ENCODE measurements at regions not wholly inside any gene's neighbourhood (a gene's known extent, or its start where the extent isn't known, plus 50 kb on each side); places are given as distances from the start of the nearest gene placed in this dataset.
"Not testable (repeated sequence)": the region's sequence is repeated elsewhere in the genome, so short reads cannot be mapped to it uniquely, and the experiment has no call there.

DNA sequence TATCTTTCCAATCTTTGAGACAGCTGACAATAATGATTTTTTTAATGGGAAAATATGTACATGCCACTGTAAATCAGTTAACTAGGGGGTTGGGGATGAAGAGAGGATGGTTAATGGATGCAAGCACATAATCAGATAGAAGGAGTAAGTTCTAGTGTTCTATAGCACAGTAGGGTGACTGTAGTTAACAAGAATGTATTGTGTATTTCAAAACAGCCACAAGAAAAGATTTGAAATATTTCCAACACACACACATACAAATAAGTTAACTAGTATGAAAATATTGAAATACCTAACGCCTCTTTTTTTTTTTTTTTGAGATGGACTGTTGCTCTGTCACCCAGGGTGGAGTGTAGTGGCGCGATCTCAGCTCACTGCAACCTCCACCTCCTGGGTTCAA, 153.4 kb upstream of the SALL4 start:
- no peak for DNase-seq

DNA sequence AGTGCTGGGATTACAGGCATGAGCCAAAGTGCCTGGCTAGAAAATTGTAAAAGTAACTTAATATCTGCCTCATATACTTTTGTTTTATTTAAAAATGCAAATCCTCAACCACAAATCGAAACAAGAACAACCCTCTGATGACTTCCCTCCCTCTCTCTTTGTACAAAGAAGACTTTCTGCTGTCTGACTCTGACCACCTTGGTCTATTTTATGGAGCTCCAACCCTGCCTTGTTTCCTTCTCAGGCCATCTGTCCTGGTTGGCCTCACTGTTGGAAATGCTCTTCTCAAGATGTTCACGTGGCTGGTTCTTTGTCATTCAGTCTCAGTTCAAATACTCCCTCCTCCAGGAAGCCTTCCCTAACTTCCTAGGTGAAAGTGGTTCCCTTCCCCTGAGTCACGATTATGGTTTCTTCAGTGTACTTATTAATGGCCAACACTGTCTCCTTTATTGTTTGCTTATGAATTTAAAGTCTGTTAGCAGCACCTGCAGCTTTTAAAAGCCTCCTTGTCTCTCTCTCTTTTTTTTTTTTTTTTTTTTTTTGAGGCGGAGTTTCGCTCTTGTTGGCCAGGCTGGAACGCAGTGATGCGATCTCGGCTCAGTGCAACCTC, 151.5 kb upstream of the SALL4 start:
- DNase-seq, result no peak

DNA sequence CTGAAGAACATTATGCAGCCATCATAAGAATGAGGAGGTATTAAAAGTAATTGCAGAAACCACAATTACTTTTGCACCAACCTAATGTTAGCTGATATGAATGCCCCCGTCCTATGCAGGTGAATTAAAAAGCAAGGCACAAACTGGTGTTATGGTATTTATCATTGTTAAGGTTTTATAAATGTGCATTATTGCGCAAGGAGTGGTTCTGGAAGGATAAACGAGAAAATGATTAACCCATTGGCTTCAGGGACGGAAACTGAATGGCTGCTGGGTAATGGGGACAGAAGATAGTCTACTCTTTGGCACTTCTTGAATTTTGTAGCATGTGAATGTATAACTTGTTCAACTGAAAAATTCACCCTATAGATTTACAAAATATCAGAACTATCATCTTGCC, 148.6 kb upstream of the SALL4 start:
- no peak for DNase-seq

DNA sequence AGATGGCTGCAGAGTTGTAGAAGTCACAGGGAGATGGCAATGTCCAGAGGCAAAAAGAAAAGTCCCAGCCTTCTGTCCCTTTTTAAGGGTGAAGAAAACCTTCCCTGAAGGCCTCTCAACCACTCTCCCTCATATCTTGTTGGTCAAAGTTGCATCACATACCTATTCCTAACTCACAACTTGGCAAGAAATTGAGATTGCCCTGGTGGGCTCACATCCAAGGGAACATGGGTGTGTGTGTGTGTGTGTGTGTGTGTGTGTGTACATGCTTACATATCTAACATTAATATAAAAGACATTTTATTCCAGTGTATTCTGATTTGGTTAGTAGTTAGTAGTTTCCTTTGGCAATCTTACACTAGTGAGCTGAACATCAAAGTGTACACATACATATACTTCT, 144.3 kb upstream of the SALL4 start:
- DNase-seq, result no peak

DNA sequence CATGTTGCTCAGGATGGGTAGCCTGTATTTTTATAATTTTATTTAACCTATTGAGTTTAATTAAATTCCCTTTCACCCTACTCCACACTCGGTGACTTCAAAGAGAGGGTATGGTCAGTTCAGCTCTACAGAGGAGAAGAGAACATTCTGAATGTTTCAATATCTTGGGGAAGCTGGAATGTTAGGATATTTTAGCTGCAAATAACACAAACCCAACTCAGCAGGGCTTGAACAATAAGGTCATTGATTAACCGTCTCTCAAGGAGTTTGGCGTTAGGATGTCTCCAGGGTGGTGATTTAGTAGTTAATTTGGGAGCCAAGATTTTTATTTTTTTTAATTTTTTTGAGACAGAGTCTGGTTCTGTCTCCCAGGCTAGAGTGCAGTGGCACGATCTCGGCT, 143.6 kb upstream of the SALL4 start:
- DNase-seq, result no peak

DNA sequence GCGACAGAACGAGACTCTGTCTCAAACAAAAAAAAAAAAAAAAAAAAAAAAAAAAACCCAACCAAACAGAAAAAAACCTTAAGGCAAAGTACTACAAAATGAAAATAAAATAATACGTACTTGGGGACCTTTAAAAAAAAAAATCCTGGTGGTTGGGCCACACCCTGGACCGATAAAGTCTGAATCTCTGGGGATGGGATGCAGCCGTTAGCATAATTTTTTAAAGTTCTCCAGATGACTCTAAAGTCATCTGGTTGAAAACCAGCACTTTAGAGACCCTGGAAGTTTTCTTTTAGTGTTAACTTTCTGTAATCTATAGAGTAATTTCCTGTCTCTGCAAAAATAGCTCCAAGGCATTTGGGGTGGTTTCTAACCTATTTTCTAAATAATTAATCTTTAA, 142.9 kb upstream of the SALL4 start:
- DNase-seq, result no peak

DNA sequence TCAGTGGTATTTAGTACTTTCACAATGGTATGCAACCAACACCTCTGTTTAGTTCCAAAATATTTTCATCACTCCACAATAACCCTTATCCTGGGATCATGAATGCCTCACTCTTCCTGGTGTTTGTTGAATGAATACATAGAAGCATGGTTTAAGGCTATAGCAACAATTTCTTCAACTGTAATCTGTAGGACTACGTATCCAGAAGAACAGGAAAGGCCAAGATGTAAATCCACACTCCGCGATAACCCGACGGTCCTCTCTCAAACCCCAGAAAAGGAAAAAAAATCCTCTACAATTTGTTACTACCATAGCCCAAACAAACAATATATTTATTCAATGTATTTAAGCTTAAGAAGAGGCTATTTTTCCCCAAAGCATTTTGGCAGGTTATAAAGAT, 141.4 kb upstream of the SALL4 start:
- no peak for DNase-seq

DNA sequence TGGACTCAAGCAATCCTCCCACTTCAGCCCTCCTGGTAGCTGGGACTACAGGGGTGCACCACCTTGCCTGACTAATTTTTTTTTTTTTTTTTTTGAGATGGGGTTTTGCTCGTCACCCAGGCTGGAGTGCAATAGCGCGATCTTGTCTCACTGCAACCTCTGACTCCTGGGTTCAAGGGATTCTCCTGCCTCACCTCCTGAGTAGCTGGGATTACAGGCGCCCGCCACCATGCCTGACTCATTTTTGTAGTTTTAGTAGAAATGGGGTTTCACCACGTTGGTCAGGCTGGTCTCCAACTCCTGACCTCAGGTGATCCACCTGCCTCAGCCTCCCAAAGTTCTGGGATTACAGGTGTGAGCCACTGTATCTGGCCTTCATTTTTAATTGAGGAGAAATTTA, 141.0 kb upstream of the SALL4 start:
- not testable (repeated sequence) for DNase-seq

DNA sequence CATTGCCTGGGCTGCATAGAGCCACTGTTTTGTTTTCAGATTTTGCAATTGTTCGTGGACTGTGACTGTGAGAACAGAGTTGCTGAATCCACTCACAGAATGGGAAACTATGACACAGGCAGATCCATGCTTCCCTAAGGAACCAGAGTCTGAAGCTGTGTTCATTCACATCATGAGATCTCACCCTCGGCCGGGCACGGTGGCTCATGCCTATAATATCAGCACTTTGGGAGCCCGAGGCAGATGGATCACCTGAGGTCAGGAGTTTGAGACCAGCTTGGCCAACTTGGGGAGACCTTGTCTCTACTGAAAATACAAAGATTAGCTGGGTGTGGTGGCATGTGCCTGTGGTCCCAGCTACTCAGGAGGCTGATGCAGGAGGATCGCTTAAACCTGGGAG, 139.2 kb upstream of the SALL4 start:
- no peak for DNase-seq

DNA sequence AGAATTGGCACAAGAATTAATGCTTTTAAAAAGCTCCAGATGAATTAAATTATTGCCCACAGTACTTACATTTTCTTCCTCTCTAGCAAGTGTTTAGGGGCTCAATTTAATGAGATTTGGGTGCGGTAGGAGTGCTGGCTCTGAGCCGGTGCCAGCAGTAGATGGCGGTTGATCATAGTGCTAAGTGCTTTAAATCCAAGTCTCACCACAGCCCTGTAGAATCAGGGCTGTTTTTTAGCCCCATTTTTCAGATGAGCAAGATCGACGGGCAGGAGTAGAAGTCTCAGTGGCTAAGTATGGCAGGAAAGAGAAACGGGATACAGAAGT, 136.9 kb upstream of the SALL4 start:
- DNase-seq, result no peak

DNA sequence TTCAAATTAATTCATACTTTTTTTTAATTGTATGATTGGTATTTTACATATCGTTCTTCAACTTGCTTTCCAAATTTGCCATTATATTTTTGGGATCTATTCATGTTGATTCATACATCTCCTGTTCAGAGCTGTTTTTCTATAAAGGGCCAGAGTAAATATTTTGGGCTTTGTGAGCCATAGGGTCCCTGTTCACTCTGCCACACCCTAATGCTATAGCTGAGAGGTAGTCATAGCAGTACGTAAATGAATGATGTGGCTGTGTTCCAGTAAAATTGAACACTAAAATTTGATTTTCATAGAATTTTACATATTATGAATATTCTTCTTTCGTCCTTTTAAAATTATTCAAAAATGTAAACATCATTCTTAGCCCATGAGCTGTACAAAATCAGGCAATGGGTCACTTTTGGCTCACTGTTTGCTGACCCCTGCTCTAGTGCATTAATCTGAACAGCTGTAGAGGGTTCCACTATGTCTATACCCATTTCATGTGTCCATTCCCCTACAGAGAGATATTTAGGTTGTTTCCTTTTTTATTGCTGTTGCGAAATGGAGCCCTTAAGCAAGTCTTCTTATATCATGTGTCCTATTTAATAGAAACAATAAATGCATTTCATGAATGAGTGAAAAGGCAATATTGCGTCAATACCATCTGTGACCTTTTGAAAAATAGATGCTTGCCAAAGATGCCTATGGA, 136.4 kb upstream of the SALL4 start:
- no peak for DNase-seq

DNA sequence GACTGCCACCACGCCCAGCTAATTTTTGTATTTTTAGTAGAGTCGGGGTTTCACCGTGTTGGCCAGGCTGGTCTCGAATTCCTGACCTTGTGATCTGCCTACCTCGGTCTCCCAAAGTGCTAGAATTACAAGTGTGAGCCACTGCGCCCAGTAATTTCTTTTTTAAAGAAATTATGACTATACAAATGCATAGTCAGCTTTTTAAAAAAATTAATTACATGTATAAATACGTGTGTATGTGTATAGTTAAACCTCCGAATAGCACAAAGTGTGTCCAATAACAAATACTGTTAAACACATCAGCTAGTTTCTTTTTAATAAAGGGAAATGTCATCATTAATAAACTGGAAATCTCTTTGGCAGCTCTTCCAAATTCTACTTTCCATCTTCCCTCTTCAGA, 135.5 kb upstream of the SALL4 start:
- DNase-seq, result no peak

DNA sequence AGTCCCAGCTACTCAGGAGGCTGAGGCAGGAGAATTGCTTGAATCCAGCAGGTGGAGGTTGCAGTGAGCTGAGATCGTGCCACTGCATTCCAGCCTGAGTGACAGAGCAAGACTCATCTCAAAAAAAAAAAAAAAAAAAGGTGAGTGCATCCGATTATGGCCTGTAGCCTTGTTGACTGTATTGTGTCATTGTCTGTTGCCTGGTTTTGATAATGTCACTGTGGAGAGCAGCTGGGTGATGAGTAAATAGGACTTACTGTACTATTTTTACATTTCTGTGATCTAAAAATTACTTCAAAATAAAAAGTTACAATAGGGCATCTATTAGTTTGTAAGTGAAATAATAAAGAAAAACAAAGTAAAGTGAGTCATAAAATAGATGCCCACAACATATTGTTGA, 134.1 kb upstream of the SALL4 start:
- no peak for DNase-seq

DNA sequence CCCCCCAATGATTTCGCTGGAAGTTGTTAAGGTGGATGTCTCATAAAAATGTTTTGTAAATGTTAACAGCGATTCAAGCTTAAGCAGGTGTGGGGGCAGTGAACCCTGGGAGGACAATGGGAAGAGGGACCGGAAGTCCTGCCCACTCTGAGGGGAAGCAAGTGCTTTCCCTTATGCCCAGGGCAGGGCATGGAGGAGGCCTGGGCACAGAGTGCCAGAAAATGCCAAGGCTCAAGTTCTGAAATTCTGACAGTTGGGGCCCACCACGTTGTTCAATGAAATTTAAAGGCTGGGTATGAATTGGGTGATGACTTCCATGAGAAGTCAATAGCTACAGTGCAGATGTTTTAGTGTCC, 132.7 kb upstream of the SALL4 start:
- no peak for DNase-seq

DNA sequence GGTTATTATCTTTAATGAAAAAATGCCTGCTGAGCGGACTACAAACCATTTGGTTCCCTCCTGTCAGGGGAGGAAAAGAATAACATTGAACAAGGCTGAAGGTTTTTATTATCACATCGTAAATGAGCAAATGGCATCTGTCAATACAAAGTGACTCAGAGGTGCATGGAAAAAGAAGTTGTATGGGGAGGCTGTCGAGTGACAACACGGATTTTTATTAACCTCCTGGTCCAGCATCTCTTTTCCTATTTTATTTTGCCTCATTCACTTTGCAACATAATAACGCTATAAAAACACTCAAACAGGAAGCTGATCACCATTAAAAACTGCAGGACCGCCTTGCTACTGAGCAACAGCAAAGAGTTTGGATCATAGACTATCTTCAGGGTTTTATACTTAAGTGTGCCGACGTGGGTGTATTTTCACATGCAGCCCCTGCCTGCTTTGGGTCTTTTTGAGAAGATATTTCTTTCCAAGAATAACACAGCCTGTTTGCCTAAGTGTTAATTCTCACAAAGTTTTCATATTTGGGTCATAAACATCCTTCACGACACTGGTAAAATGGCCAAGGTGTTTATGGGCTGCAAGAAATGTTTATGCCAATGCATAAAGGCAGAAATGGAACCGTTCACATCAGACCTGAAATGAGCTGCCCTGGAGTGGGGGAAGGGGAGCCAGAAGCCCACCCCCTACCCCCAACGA, 132.1 kb upstream of the SALL4 start:
- no peak for DNase-seq

DNA sequence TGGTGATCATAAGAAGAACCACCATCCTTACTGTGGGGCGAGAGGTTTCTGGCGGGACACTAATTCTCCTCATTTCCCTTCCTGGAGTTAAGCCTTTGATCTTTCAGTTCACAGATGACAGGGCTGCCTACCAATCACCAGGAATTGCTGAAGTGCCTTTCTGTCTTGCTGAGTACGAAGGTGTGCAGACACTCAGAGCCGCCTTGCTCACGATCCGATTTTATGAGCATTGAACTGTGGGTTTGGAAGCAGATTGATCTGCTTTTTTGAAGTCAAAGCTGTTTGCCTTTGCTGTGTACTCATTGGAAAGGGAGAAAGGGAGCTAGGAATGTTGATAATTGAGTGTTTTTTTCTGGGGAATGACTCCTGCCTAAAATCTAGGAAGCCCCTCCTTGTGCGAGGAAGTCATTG, 129.1 kb upstream of the SALL4 start:
- DNase-seq, result no peak

DNA sequence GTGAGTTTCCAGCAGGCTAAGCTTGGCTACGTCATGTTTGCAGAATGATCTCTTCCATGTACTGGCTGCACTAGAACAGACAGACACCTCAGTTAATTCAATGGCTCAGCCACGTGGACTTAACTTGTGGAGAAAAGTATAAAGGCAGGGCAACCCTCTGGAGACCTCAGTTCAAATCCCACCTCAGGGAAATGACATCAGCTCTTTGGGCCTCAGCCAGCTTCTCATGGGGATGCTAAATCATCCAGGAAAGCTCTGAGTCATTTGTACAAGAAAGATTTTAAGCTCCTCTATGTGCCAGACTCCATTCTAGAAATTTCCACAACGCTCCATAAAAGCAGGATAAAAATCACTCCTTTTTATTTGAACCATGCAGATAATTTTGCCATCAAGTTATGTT, 128.5 kb upstream of the SALL4 start:
- no peak for DNase-seq

DNA sequence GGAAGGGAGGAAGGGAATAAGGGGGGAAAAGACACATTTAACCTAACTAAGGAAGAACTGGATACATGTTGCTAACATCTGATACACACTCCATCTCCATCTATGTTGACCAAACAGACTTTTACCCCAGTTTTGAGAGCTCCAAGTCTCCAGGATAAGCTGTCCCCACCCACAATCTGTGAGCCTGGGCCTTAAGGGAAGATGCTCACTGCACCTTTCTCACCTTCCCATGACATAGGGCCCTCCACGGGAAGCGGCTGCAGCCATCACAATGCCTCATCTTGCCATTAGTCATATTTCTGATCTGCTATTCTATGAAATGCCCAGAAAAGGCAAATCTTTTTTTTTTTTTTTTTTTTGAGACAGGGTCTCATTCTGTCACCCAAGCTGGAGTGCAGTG, 126.6 kb upstream of the SALL4 start:
- DNase-seq, result no peak

DNA sequence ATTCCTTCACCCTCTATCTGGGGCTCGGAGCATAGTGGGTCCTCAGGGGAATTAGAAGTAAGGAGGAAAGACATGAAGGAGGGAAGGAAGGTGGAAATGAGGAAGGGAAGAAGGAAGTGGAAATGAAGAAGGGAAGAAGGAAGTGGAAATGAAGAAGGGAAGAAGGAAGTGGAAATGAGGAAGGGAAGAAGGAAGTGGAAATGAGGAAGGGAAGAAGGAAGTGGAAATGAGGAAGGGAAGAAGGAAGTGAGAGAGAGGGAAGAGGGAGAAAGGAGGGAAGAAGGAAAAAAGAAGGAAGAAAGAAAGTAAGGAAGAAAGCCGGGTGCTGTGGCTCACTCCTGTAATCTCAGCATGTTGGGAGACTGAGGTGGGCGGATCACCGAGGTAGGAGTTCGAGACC, 125.6 kb upstream of the SALL4 start:
- DNase-seq, result not testable (repeated sequence)

DNA sequence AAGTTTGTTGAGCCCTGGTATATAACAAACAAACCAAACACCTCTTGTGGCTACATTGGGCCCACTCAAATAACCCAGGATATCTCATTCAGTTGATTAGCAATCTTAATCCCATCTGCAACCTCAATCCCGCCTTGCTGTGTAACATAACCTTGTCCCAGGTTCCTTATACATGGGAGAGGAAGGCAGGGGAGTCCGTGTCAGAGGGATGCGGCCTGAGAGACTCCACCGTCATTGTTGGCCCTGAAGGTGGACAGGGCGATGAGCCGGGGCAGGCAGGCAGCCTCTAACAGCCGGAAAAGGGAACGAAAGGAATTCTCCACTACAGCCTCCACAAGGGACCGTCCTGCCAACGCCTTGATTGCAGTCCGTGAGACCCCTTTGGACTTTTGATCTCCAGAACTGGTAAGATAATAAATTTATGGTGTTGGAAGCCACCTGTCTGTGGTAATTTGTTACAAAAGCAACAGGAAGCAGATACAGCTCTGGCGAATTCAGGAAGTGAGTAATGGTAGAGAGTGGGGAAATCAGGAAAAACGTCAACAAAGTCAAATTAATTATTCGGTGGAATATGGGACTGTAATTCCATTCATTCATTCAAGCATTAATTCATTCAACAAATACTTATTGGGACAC, 124.5 kb upstream of the SALL4 start:
- DNase-seq, result no peak

DNA sequence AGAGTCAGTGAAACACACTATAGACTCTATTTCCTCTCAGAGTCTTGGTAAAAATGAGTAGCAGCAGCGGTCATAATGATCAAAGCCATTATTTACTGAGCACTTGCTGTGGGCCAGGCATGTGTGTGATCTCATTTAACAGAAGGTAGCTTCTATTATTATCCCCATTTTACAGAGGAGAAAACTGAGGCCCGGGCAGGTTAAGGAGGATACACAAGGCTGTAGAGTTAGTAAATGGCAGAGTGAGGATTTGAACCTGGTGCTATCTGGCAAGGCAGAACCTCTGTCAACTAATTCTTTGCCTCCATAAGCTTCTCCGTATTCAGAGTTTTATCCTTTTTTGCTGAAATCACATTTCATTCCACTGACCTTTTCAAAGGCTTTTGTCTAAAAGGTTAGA, 122.2 kb upstream of the SALL4 start:
- DNase-seq, result no peak

DNA sequence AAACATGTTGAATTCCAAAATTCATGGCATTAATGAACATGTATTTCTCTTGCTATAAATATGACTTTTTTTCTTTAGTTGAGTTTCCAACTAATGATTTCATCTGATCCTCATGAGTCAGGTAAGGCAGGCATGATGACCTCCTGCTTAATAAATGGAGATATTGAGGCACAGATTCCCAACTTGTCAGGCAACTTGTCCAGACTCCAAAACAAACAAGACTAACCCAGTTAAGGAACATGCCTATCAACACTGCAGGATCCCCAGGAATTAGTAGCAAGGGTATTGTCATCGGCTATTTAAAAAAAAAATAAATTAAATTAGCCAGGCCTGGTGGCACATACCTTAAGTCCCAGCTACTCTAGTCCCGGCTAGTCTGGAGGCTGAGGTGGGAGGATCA, 121.3 kb upstream of the SALL4 start:
- DNase-seq, result no peak

DNA sequence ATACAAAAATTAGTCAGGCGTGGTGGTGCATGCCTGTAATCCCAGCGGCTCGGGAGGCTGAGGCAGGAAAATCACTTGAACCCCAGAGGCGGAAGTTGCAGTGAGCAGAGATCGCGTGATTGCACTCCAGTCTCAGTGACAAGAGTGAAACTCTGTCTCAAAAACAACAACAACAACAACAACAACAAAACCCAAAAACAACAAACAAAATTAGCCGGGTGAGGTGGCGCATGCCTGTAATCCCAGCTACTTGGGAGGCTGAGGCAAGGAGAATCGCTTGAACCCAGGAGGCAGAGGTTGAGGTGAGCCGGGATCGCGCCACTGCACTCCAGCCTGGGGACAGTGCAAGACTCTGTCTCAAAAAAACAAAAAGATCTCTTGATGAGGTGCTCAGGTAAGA, 120.5 kb upstream of the SALL4 start:
- DNase-seq, result not testable (repeated sequence)

DNA sequence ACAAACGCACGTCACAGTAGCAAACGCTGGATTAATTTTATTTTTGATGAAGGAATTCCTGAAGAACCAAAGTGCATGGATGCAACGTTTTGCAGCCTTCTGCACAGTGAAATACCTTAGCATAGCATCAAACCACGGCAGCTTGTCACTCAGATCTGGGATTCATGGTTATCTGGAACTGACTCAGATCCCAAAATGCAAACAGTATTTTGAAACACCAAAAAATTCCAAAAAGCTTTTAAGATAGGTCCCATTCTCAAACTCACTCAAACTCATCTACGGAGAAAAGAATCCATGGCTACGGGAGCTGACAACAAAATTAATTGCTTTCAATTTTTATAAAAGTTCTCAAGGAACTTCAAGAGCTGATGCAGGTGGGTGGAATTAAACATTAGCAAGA, 116.2 kb upstream of the SALL4 start:
- no peak for DNase-seq
